ENCODE measurements at regions not wholly inside any gene's neighbourhood (a gene's known extent, or its start where the extent isn't known, plus 50 kb on each side); places are given as distances from the start of the nearest gene placed in this dataset.

DNA sequence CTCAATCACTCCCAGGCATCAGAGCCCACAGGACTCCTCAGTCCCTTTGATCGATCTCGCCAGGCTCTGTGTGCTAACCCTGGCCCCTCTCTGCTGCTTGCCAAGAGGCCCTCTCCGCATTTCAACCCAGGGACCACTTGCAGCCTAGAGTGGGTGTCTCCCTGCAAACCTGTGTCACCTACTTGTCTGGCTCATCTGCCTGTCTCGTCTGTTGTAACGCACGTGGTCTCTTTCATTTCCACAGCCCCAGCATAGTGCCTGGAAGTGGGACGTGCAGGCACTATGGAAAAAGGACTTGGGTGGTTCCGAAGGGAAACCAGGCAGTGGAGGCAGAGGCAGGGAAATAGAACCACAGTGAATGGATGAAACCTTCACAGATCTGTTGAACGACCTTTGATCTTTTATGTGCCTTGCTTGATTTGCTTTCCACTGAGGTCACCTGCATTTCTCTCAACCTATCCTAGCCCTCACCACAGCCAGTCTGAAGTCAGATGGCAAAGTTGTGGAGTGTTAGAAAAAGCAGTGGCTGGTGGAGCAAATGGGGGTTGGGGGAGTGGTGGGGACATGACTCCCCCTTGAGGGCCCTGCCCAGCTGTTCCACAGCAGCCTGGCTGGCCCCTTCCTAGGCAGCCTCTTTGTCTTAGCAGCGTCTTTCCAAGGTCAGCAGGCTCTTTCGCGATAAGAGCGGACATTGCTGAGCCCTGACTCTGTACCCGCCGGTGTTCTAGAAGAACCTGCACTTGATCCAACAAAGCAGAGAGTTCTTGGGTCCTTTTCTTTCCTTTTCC is 55.8 kb upstream of the TAGAP start:
- H3K4me3 Mint-ChIP-seq (ENCODE audit: unreplicated experiment) = no peak overlapping the region
- FAIRE-seq = no peak
- H3K27ac Mint-ChIP-seq (ENCODE audit: unreplicated experiment) = no peak overlapping the region
- no peaks in the 10 kb centered on the region for H3K9me3 ChIP-seq (ENCODE audit: insufficient read depth, low read depth, low read length)
- no peak overlapping the region for H2AFZ ChIP-seq (ENCODE audit: low read depth, low read length)
- no peaks in the 10 kb centered on the region for H3K36me3 Mint-ChIP-seq (ENCODE audit: low read depth, unreplicated experiment)
- H4K20me1 ChIP-seq (ENCODE audit: insufficient read depth, low read length) = no peaks in the 10 kb centered on the region
- no peak overlapping the region for H3K4me2 ChIP-seq (ENCODE audit: low read length)
- no peaks in the 10 kb centered on the region for H3K79me2 ChIP-seq (ENCODE audit: insufficient read depth, low read length)
- H3K27ac ChIP-seq (ENCODE audit: low read depth, low read length) = no peak overlapping the region
- H3K9ac ChIP-seq (ENCODE audit: low read length) = no peak overlapping the region
- H3K27me3 ChIP-seq (ENCODE audit: insufficient read depth, low read length) = peaks cover 9% of the 10 kb centered on the region
- peaks cover 26% of the 10 kb centered on the region for H3K27me3 Mint-ChIP-seq (ENCODE audit: low read depth, unreplicated experiment)
- H3K36me3 ChIP-seq (ENCODE audit: insufficient read depth, low read length) = no peaks in the 10 kb centered on the region
- H3K4me1 ChIP-seq (ENCODE audit: insufficient read depth, low read length) = no peaks in the 10 kb centered on the region
- H3K4me3 ChIP-seq (ENCODE audit: insufficient read depth, low read depth, low read length) = no peak overlapping the region
- peaks cover 3% of the 10 kb centered on the region for H3K4me1 Mint-ChIP-seq (ENCODE audit: low read depth, unreplicated experiment)
- H3K9me3 Mint-ChIP-seq (ENCODE audit: unreplicated experiment) = no peaks in the 10 kb centered on the region
- TF ChIP-seq EZH2 (IDR thresholded peaks at IDR 0.05; ENCODE audit: insufficient read depth, low read length) = no peak
- TF ChIP-seq, protein P1, sequence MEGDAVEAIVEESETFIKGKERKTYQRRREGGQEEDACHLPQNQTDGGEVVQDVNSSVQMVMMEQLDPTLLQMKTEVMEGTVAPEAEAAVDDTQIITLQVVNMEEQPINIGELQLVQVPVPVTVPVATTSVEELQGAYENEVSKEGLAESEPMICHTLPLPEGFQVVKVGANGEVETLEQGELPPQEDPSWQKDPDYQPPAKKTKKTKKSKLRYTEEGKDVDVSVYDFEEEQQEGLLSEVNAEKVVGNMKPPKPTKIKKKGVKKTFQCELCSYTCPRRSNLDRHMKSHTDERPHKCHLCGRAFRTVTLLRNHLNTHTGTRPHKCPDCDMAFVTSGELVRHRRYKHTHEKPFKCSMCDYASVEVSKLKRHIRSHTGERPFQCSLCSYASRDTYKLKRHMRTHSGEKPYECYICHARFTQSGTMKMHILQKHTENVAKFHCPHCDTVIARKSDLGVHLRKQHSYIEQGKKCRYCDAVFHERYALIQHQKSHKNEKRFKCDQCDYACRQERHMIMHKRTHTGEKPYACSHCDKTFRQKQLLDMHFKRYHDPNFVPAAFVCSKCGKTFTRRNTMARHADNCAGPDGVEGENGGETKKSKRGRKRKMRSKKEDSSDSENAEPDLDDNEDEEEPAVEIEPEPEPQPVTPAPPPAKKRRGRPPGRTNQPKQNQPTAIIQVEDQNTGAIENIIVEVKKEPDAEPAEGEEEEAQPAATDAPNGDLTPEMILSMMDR (IDR thresholded peaks at IDR 0.05; ENCODE audit: insufficient read depth, low read depth, low read length) = no peak
- no peak for DNase-seq (ENCODE audit: low read depth)

DNA sequence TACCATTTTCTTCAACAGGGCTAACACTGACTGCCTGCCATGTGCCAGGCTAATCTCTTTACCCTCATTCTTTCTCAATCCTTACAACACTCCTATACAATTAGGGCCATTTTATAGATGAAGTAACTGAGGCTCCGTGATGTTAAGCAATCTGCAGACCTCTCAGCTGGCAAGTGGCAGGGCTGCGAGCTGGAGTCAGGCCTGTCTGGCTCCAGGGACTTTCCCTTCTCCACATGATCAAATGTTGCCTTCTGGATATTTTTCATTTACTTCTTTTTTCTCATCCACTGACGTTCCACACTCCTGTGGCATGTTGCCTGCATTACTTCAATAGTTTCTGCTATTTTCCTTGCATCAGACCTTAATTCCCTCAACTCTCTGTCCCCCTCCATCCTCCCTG is 55.2 kb upstream of the TAGAP start:
- Histone ChIP-seq H3K27me3 (ENCODE audit: insufficient read depth, low read length) (peaks cover 5% of the 10 kb centered on the region), H3K4me3 (ENCODE audit: insufficient read depth, low read depth, low read length) (no peak overlapping the region), H3K79me2 (ENCODE audit: insufficient read depth, low read length) (no peaks in the 10 kb centered on the region), H3K9me3 (ENCODE audit: insufficient read depth, low read depth, low read length) (no peaks in the 10 kb centered on the region), H3K4me1 (ENCODE audit: insufficient read depth, low read length) (no peaks in the 10 kb centered on the region), H3K36me3 (ENCODE audit: insufficient read depth, low read length) (no peaks in the 10 kb centered on the region), H3K9ac (ENCODE audit: low read length) (no peak overlapping the region), H2AFZ (ENCODE audit: low read depth, low read length) (no peak overlapping the region), H4K20me1 (ENCODE audit: insufficient read depth, low read length) (no peaks in the 10 kb centered on the region), H3K27ac (ENCODE audit: low read depth, low read length) (no peak overlapping the region), H3K4me2 (ENCODE audit: low read length) (no peak overlapping the region)
- no peaks in the 10 kb centered on the region for H3K9me3 Mint-ChIP-seq (ENCODE audit: unreplicated experiment)
- H3K36me3 Mint-ChIP-seq (ENCODE audit: low read depth, unreplicated experiment) = no peaks in the 10 kb centered on the region
- TF ChIP-seq, protein P1 (IDR thresholded peaks at IDR 0.05; ENCODE audit: insufficient read depth, low read depth, low read length) = no peak
- DNase-seq (ENCODE audit: low read depth) = no peak
- H3K4me3 Mint-ChIP-seq (ENCODE audit: unreplicated experiment) = no peak overlapping the region
- H3K27me3 Mint-ChIP-seq (ENCODE audit: low read depth, unreplicated experiment) = peaks cover 26% of the 10 kb centered on the region
- FAIRE-seq = no peak
- no peak overlapping the region for H3K27ac Mint-ChIP-seq (ENCODE audit: unreplicated experiment)
- peaks cover 2% of the 10 kb centered on the region for H3K4me1 Mint-ChIP-seq (ENCODE audit: low read depth, unreplicated experiment)

DNA sequence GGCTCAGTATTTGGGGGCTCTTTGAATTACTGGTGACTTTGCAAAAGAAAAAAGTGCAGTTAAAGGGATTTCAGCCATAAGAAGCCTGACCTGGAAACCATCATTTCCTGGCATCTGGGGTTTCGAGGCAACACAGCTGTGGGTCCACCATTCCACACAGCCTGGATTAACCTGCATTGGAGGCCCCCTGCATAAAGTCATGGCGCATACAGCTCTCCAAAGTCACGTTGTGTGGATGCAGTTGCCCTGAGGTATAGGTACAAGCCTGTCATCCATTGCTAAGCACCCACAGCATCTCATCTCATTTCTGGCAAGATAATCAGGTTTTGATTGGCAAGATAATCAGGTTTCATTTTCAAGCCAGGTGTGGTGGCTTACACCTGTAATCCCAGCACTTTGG is 54.5 kb upstream of the TAGAP start:
- H3K79me2 ChIP-seq (ENCODE audit: insufficient read depth, low read length) = no peaks in the 10 kb centered on the region
- no peak overlapping the region for H3K4me3 ChIP-seq (ENCODE audit: insufficient read depth, low read depth, low read length)
- H3K4me2 ChIP-seq (ENCODE audit: low read length) = no peak overlapping the region
- FAIRE-seq (no peak), DNase-seq (ENCODE audit: low read depth) (no peak)
- H3K4me1 ChIP-seq (ENCODE audit: insufficient read depth, low read length) = no peaks in the 10 kb centered on the region
- H3K4me1 Mint-ChIP-seq (ENCODE audit: low read depth, unreplicated experiment) = no peaks in the 10 kb centered on the region
- H4K20me1 ChIP-seq (ENCODE audit: insufficient read depth, low read length) = no peaks in the 10 kb centered on the region
- H3K9me3 Mint-ChIP-seq (ENCODE audit: unreplicated experiment) = no peaks in the 10 kb centered on the region
- TF ChIP-seq, protein P1 (IDR thresholded peaks at IDR 0.05; ENCODE audit: insufficient read depth, low read depth, low read length) = no peak
- no peak for TF ChIP-seq EZH2 (IDR thresholded peaks at IDR 0.05; ENCODE audit: insufficient read depth, low read length)
- no peak overlapping the region for H3K27ac Mint-ChIP-seq (ENCODE audit: unreplicated experiment)
- no peaks in the 10 kb centered on the region for H3K36me3 ChIP-seq (ENCODE audit: insufficient read depth, low read length)
- H2AFZ ChIP-seq (ENCODE audit: low read depth, low read length) = no peak overlapping the region
- no peaks in the 10 kb centered on the region for H3K36me3 Mint-ChIP-seq (ENCODE audit: low read depth, unreplicated experiment)
- peaks cover 26% of the 10 kb centered on the region for H3K27me3 Mint-ChIP-seq (ENCODE audit: low read depth, unreplicated experiment)
- no peaks in the 10 kb centered on the region for H3K9me3 ChIP-seq (ENCODE audit: insufficient read depth, low read depth, low read length)
- no peak overlapping the region for H3K4me3 Mint-ChIP-seq (ENCODE audit: unreplicated experiment)
- H3K27ac ChIP-seq (ENCODE audit: low read depth, low read length) = no peak overlapping the region
- H3K27me3 ChIP-seq (ENCODE audit: insufficient read depth, low read length) = peaks cover 5% of the 10 kb centered on the region
- no peak overlapping the region for H3K9ac ChIP-seq (ENCODE audit: low read length)
